T follicular helper cell (primary cell): ENCODE measurements at regions not wholly inside any gene's neighbourhood (a gene's known extent, or its start where the extent isn't known, plus 50 kb on each side); places are given as distances from the start of the nearest gene placed in this dataset.

ENCODE experiments used
- DNase-seq: peaks from one replicate; pipeline ENCODE4 v3.0.0-alpha.2; 2020; ENCODE audit warnings: low read depth

GRCh38 chr16:6281274-6281673 lies 1051.4 kb upstream of the RBFOX1 start:
- no peak for DNase-seq

GRCh38 chr16:6280055-6280454 lies 1052.6 kb upstream of the RBFOX1 start:
- DNase-seq, result no peak

GRCh38 chr16:6279286-6279685 lies 1053.4 kb upstream of the RBFOX1 start:
- DNase-seq, result no peak

GRCh38 chr16:6274351-6274750 lies 1058.3 kb upstream of the RBFOX1 start:
- DNase-seq, result no peak

GRCh38 chr16:6267682-6268081 lies 1065.0 kb upstream of the RBFOX1 start:
- DNase-seq, result no peak

- no peak for DNase-seq
These were observed 1065.9 kb upstream of the RBFOX1 start for GRCh38 chr16:6266703-6267102.

- DNase-seq, result no peak
These were observed 1066.7 kb upstream of the RBFOX1 start for GRCh38 chr16:6265968-6266367.

- DNase-seq, result no peak
These were observed 1074.6 kb upstream of the RBFOX1 start for GRCh38 chr16:6258056-6258455.

- no peak for DNase-seq
These were observed 1080.1 kb upstream of the RBFOX1 start for GRCh38 chr16:6252541-6252940.

- DNase-seq, result no peak
These were observed 1082.1 kb upstream of the RBFOX1 start for GRCh38 chr16:6250511-6250910.

- DNase-seq, result no peak
These were observed 1082.8 kb upstream of the RBFOX1 start for GRCh38 chr16:6249863-6250262.

GRCh38 chr16:6248199-6248598 lies 1084.4 kb upstream of the RBFOX1 start:
- no peak for DNase-seq

GRCh38 chr16:6247775-6248174 lies 1084.9 kb upstream of the RBFOX1 start:
- DNase-seq, result no peak

GRCh38 chr16:6247150-6247549 lies 1085.5 kb upstream of the RBFOX1 start:
- no peak for DNase-seq

GRCh38 chr16:6246266-6246665 lies 1086.4 kb upstream of the RBFOX1 start:
- no peak for DNase-seq

GRCh38 chr16:6232056-6232455 lies 1100.6 kb upstream of the RBFOX1 start:
- no peak for DNase-seq

- DNase-seq, result no peak
These were observed 1101.2 kb upstream of the RBFOX1 start for GRCh38 chr16:6231398-6231797.

GRCh38 chr16:6229186-6229585 lies 1103.5 kb upstream of the RBFOX1 start:
- no peak for DNase-seq

GRCh38 chr16:6218855-6219254 lies 1113.8 kb upstream of the RBFOX1 start:
- DNase-seq, result no peak

GRCh38 chr16:6216836-6217235 lies 1115.8 kb upstream of the RBFOX1 start:
- no peak for DNase-seq

- DNase-seq, result no peak
These were observed 1114.0 kb upstream of the EEF2KMT start for GRCh38 chr16:6211644-6212043.

- no peak for DNase-seq
These were observed 1111.8 kb upstream of the EEF2KMT start for GRCh38 chr16:6209355-6209930.

- DNase-seq, result no peak
These were observed 1110.0 kb upstream of the EEF2KMT start for GRCh38 chr16:6207580-6207979.

GRCh38 chr16:6207124-6207523 lies 1109.5 kb upstream of the EEF2KMT start:
- DNase-seq, result no peak

- no peak for DNase-seq
These were observed 1108.5 kb upstream of the EEF2KMT start for GRCh38 chr16:6206080-6206479.
